Endothelial cell of umbilical vein (primary cell): ENCODE measurements at regions not wholly inside any gene's neighbourhood (a gene's known extent, or its start where the extent isn't known, plus 50 kb on each side); places are given as distances from the start of the nearest gene placed in this dataset.

Experiments used
- BruUV-seq: library from RNA; stranded (reverse); fragments of 400-500 nt; replicated peaks from 2 replicates; lab custom pipeline; 2021; lab: Mats Ljungman, UMichigan
- CTCF ChIA-PET: fragments of 300-600, 350-600 bp; sonication (Branson Sonifier 250); formaldehyde crosslinking; loops from one replicate; lab custom pipeline; 2021; ENCODE audit warnings: antibody characterized with exemption, inconsistent platforms; lab: Charles Lee
- POLR2A ChIA-PET: fragments of 300-600, 350-600 bp; sonication (Branson Sonifier 250); formaldehyde crosslinking; loops from one replicate; lab custom pipeline; 2021; ENCODE audit warnings: antibody characterized with exemption, inconsistent platforms; lab: Charles Lee
- DNase-seq: peaks from one replicate; pipeline ENCODE4 v3.0.0-alpha.2; 2011; ENCODE audit warnings: low read depth, low spot score
- FAIRE-seq: peaks from 2 replicates; lab custom pipeline; 2011; peaks lifted over from hg19 to GRCh38; lab: Jason Lieb, UNC
- H2AFZ ChIP-seq: 2 replicates; pipeline ENCODE4 v1.6.0; 2012; ENCODE audit warnings: low read depth, low read length, control low read depth, inconsistent platforms
- H3K27ac ChIP-seq: 2 replicates; pipeline ENCODE4 v1.5.1; 2011; ENCODE audit warnings: low read depth, mild to moderate bottlenecking, control low read depth, low read length, moderate library complexity; ENCODE audit not compliant: insufficient read depth
- H3K27me3 ChIP-seq, 2 experiments: 2 replicates each; pipeline versions ENCODE4 v1.6.0 to v1.6.1; 2011; ENCODE audit warnings: low read length in 2 of 2, mixed read lengths in 1 of 2; ENCODE audit not compliant: control insufficient read depth in 2 of 2, insufficient read depth in 2 of 2
- H3K36me3 ChIP-seq, 2 experiments: 2 replicates in 1 of 2; 3 replicates in 1 of 2; pipeline ENCODE4 v1.5.1; 2011; ENCODE audit warnings: low read length in 2 of 2, mild to moderate bottlenecking in 1 of 2, moderate library complexity in 1 of 2; ENCODE audit not compliant: control insufficient read depth in 2 of 2, insufficient read depth in 2 of 2; ENCODE audit errors: extremely low read depth in 1 of 2
- H3K4me1 ChIP-seq: 3 replicates; pipeline ENCODE4 v1.5.1; 2011; ENCODE audit warnings: mild to moderate bottlenecking, low read length; ENCODE audit not compliant: control insufficient read depth, insufficient read depth; ENCODE audit errors: extremely low read depth
- H3K4me2 ChIP-seq: 2 replicates; pipeline ENCODE4 v1.6.1; 2011; ENCODE audit warnings: low read length, control low read depth, mixed read lengths; ENCODE audit not compliant: insufficient read depth
- H3K4me3 ChIP-seq, 3 experiments: fragments of 200-600 bp in 1 of 3; sonication (generic), shearing (Covaris generic) in 1 of 3; replicated peaks in 1 of 3; 2 replicates each; pipeline ENCODE4 v1.5.1; 2011 to 2016; ENCODE audit warnings: control low read depth in 3 of 3, low read length in 3 of 3, mild to moderate bottlenecking in 2 of 3, inconsistent platforms in 1 of 3, low read depth in 1 of 3, moderate library complexity in 1 of 3; ENCODE audit not compliant: insufficient read depth in 1 of 3
- H3K79me2 ChIP-seq: 2 replicates; pipeline ENCODE4 v1.6.0; 2012; ENCODE audit warnings: low read length, inconsistent platforms; ENCODE audit not compliant: control insufficient read depth, insufficient read depth
- H3K9ac ChIP-seq: replicated peaks from 2 replicates; pipeline ENCODE3; 2011; ENCODE audit warnings: low read length, control low read depth; ENCODE audit not compliant: insufficient read depth; ENCODE audit errors: extremely low read depth
- H3K9me1 ChIP-seq: replicated peaks from 3 replicates; pipeline ENCODE4 v1.6.0; 2011; ENCODE audit warnings: mild to moderate bottlenecking, low read length; ENCODE audit not compliant: control insufficient read depth, insufficient read depth; ENCODE audit errors: extremely low read depth
- H3K9me3 ChIP-seq: replicated peaks from 2 replicates; pipeline ENCODE4 v1.5.1; 2012; ENCODE audit warnings: low read length, inconsistent platforms; ENCODE audit not compliant: control insufficient read depth, insufficient read depth
- H4K20me1 ChIP-seq: replicated peaks from 2 replicates; pipeline ENCODE3; 2011; ENCODE audit warnings: mild to moderate bottlenecking, low read length; ENCODE audit not compliant: control insufficient read depth, insufficient read depth; ENCODE audit errors: extremely low read depth
- CTCF ChIP-seq, 2 donors: IDR thresholded peaks; 1 replicate in 1 of 2; 2 replicates in 1 of 2; pipeline ENCODE4 v1.5.1; 2011; ENCODE audit warnings: low read length in 2 of 2, mild to moderate bottlenecking in 2 of 2, moderate library complexity in 2 of 2, control low read depth in 1 of 2, inconsistent platforms in 1 of 2, low read depth in 1 of 2; ENCODE audit not compliant: insufficient read depth in 1 of 2; ENCODE audit errors: extremely low read depth in 1 of 2
- EZH2 ChIP-seq: IDR thresholded peaks from 2 replicates; pipeline ENCODE4 v1.6.1; 2012; ENCODE audit warnings: borderline replicate concordance, low read depth, mild to moderate bottlenecking, moderate library complexity, low read length, inconsistent platforms; ENCODE audit not compliant: severe bottlenecking
- FOS ChIP-seq: IDR thresholded peaks from 2 replicates; pipeline ENCODE4 v1.6.1; 2011; ENCODE audit warnings: mild to moderate bottlenecking, low read length, moderate library complexity, borderline replicate concordance; ENCODE audit not compliant: insufficient read depth
- GATA2 ChIP-seq: IDR thresholded peaks from 2 replicates; pipeline ENCODE4 v1.7.0; 2011; ENCODE audit warnings: low read depth, mild to moderate bottlenecking, moderate library complexity, mixed read lengths, low read length; ENCODE audit not compliant: insufficient read length, insufficient read depth
- JUN ChIP-seq: IDR thresholded peaks from 2 replicates; pipeline ENCODE4 v1.6.1; 2011; ENCODE audit warnings: borderline replicate concordance, low read depth; ENCODE audit not compliant: insufficient read length, insufficient read depth
- MAX ChIP-seq: IDR thresholded peaks from 2 replicates; pipeline ENCODE4 v1.6.1; 2011; ENCODE audit not compliant: insufficient read depth, insufficient read length
- MYC ChIP-seq: IDR thresholded peaks from one replicate; pipeline ENCODE4 v1.6.1; 2011; ENCODE audit warnings: mild to moderate bottlenecking, low read depth, low read length
- POLR2A ChIP-seq: IDR thresholded peaks from 2 replicates; pipeline ENCODE4 v1.6.1; 2012; ENCODE audit warnings: low read depth, mild to moderate bottlenecking, control low read depth, low read length
- POLR2AphosphoS5 ChIP-seq: IDR thresholded peaks from 2 replicates; pipeline ENCODE4 v1.6.1; 2012; ENCODE audit warnings: low read depth, mild to moderate bottlenecking, control low read depth, low read length, moderate library complexity; ENCODE audit not compliant: insufficient read depth
- dilution Hi-C: fragments of 300-500 bp; cut with MboI; formaldehyde crosslinking; loops from one replicate; pipeline ENCODE4 v1.15.0; 2019; ENCODE audit warnings: low sequenced_read_pairs; ENCODE audit not compliant: extremely low pct_ligation_motif_present
- intact Hi-C: fragments of 100-400 bp; cut with micrococcal nuclease; formaldehyde crosslinking; loops from one replicate; pipeline ENCODE4 v1.10.0; 2022

GRCh38 chr11:116052603-116053547, 548.7 kb upstream of the CADM1 start:
- no peak overlapping the region for H3K9ac ChIP-seq
- no peaks in the 10 kb centered on the region for H3K79me2 ChIP-seq
- no peaks in the 10 kb centered on the region for H3K9me1 ChIP-seq
- FAIRE-seq (no peak), DNase-seq (no peak)
- dilution Hi-C loops (no loop called here), intact Hi-C loops (no loop called here)
- H3K27ac ChIP-seq: no peak overlapping the region
- H3K9me3 ChIP-seq: peaks cover 2% of the 10 kb centered on the region
- no peaks in the 10 kb centered on the region for H3K27me3 ChIP-seq
- no peaks in the 10 kb centered on the region for H3K36me3 ChIP-seq
- no TSS peak for BruUV-seq
- H3K4me1 ChIP-seq: no peaks in the 10 kb centered on the region
- H3K4me3 ChIP-seq: no peak overlapping the region
- TF ChIP-seq JUN: no peak
- TF ChIP-seq FOS: no peak
- no peak for TF ChIP-seq EZH2
- TF ChIP-seq POLR2AphosphoS5: no peak
- no peak for TF ChIP-seq GATA2
- no peak for TF ChIP-seq MYC
- TF ChIP-seq CTCF (IDR thresholded peaks at IDR 0.05; ENCODE audit: extremely low read depth in 1 of 2, insufficient read depth in 1 of 2, low read depth in 1 of 2, low read length in 2 of 2): no peak
- TF ChIP-seq MAX: no peak
- no peak for TF ChIP-seq POLR2A
- no peak overlapping the region for H3K4me2 ChIP-seq
- ChIA-PET CTCF (no interaction called here), POLR2A (no interaction called here)
- H4K20me1 ChIP-seq: no peaks in the 10 kb centered on the region
- H2AFZ ChIP-seq: no peak overlapping the region
